ENCODE measurements at regions not wholly inside any gene's neighbourhood (a gene's known extent, or its start where the extent isn't known, plus 50 kb on each side); places are given as distances from the start of the nearest gene placed in this dataset.

DNA sequence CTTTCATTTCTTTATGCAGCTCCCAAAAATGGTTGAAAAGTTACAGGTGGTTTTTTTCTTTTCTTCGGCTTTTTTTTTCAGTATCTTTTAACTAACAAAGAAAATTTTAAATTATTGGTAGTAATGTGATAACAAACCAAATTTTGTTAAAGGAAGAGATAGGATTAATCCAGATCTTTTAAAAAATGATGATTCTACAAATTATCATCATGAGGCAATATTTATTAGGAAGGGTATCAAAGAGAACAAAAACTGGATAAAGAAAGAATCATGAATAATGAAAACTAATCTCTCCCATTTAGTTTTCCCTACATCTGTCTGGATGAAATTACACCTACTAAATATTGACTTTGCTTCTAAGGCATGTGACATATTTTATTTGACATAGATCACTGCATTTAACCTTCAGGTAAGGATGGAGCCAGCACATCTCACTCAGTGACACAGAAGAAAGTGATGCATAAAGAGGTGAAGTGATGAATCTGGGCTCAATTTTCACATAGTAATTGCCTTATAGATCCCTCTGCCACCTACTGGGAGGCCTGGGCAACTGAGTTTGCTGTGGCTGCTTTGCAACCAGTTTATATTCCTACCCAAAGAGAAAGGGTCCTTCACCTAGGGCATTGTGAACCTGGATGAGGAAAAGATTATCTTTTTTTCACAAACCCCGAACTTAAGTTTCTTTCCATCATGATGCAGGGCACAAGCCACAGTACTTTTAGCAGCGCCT is 155.6 kb downstream of the HNRNPD start:
- no peak overlapping the region for H3K27ac ChIP-seq
- peaks cover 0 to 2% (median 0%) of the 10 kb centered on the region in 9 donors for H3K4me1 ChIP-seq
- H3K4me3 ChIP-seq: no peak overlapping the region
- intact Hi-C loops (cut with DNase I): no loop called here
- H3K36me3 ChIP-seq: no peaks in the 10 kb centered on the region
- no peaks in the 10 kb centered on the region for H3K27me3 ChIP-seq
- no peak for ATAC-seq
- TF ChIP-seq, protein P1, sequence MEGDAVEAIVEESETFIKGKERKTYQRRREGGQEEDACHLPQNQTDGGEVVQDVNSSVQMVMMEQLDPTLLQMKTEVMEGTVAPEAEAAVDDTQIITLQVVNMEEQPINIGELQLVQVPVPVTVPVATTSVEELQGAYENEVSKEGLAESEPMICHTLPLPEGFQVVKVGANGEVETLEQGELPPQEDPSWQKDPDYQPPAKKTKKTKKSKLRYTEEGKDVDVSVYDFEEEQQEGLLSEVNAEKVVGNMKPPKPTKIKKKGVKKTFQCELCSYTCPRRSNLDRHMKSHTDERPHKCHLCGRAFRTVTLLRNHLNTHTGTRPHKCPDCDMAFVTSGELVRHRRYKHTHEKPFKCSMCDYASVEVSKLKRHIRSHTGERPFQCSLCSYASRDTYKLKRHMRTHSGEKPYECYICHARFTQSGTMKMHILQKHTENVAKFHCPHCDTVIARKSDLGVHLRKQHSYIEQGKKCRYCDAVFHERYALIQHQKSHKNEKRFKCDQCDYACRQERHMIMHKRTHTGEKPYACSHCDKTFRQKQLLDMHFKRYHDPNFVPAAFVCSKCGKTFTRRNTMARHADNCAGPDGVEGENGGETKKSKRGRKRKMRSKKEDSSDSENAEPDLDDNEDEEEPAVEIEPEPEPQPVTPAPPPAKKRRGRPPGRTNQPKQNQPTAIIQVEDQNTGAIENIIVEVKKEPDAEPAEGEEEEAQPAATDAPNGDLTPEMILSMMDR (IDR thresholded peaks at IDR 0.05): peak in 2 of 9 donors; percentile 24 to 28
- peaks cover 0 to 5% (median 0%) of the 10 kb centered on the region in 11 donors for H3K9me3 ChIP-seq
- DNase-seq: no peak
- WGBS, 2 donors: 82 to 85% methylated on average over 3 of the region's 3 CpGs

DNA sequence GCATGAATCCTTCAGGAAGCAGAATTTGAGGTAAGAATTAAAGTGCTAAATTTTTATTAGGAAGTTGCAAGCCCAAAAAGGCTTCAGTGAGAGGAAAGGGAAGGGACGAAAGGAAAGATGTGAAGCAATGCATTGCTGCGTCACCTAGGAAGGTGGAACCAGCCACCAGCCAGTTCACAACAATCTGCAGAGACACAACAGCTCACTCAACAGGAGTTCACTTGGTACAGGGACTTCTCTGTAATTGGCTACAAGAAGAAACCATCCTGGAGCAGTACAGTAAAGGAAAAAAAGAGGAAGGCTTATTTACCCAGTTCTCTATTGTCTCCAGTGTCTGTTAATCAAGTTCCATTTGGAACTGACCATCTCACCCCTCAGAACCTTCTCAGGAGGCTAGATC is 157.6 kb downstream of the HNRNPD start:
- TF ChIP-seq, protein P1 (IDR thresholded peaks at IDR 0.05): no peak
- 77 to 84% methylated on average over 2 of the region's 2 CpGs for WGBS, 2 donors

DNA sequence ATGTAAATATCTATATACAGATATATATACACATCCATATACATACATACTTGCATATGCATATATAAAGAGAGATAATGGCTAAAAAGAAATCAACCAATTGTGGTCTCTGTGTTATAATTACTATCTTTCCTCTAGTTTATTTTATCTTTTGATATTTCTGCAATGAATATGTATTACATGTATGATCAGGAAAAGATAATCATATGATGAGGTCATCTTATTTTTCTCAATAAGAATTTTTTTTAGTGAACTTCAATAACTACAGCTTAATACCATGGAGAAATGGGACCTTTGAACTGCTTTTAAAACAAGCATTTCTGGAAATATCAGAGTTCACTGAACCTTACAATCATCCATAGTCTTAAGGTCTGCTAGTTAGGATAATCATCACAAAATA is 158.0 kb downstream of the HNRNPD start:
- H3K36me3 ChIP-seq: no peaks in the 10 kb centered on the region
- H3K4me1 ChIP-seq: no peaks in the 10 kb centered on the region
- no peak overlapping the region for H3K4me3 ChIP-seq
- peaks cover 0 to 5% (median 0%) of the 10 kb centered on the region in 11 donors for H3K9me3 ChIP-seq
- no peaks in the 10 kb centered on the region for H3K27me3 ChIP-seq
- TF ChIP-seq, protein P1 (IDR thresholded peaks at IDR 0.05): no peak
- no peak for DNase-seq
- intact Hi-C loops (cut with DNase I): no loop called here
- ATAC-seq: no peak
- H3K27ac ChIP-seq: no peak overlapping the region

More for the DNA sequence above, 157.6 kb downstream of the HNRNPD start:
- no peak for ATAC-seq
- no peaks in the 10 kb centered on the region for H3K27me3 ChIP-seq
- H3K4me1 ChIP-seq: no peaks in the 10 kb centered on the region
- H3K36me3 ChIP-seq: no peaks in the 10 kb centered on the region
- DNase-seq: no peak
- no peak overlapping the region for H3K4me3 ChIP-seq
- no peak overlapping the region for H3K27ac ChIP-seq
- peaks cover 0 to 5% (median 0%) of the 10 kb centered on the region in 11 donors for H3K9me3 ChIP-seq
- intact Hi-C loops (cut with DNase I): no loop called here

DNA sequence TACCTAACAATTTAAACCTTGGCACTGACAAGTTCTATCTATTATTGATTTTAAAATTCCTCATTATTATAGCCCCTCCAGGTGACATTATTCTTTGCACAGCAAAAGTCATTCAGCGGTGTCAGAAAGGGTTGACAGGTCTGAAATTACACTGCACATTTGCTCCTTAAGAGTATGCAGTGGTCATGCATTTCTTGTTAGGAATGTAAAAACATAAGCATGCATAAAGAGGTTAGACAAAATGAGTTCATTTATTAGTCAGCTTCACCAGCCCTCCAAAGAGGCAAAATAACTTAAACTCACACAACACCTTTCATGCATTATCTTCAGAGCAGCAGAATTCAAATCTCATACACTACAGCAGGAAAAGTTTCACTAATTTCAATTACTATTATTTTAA is 158.8 kb downstream of the HNRNPD start:
- H3K4me1 ChIP-seq: no peaks in the 10 kb centered on the region
- WGBS, 2 donors: 97 to 98% methylated on average over 1 of the region's 1 CpG
- no peak overlapping the region for H3K4me3 ChIP-seq
- TF ChIP-seq, protein P1 (IDR thresholded peaks at IDR 0.05): no peak
- H3K27me3 ChIP-seq: no peaks in the 10 kb centered on the region
- ATAC-seq (no peak), DNase-seq (no peak)
- peaks cover 0 to 5% (median 0%) of the 10 kb centered on the region in 11 donors for H3K9me3 ChIP-seq
- no peak overlapping the region for H3K27ac ChIP-seq
- no peaks in the 10 kb centered on the region for H3K36me3 ChIP-seq
- intact Hi-C loops (cut with DNase I): no loop called here

Data from heart right ventricle (tissue), 16 donors.